ENCODE measurements at regions not wholly inside any gene's neighbourhood (a gene's known extent, or its start where the extent isn't known, plus 50 kb on each side); places are given as distances from the start of the nearest gene placed in this dataset.

GRCh38 chr1:67991546-67991945, 58.9 kb downstream of the DIRAS3 start:
- Mint-ChIP-seq H3K27ac (no peak overlapping the region), H3K9me3 (peaks cover 4% of the 10 kb centered on the region), H3K27me3 (no peaks in the 10 kb centered on the region), H3K4me3 (no peak overlapping the region), H3K4me1 (no peaks in the 10 kb centered on the region), H3K36me3 (ENCODE audit: low read depth) (no peaks in the 10 kb centered on the region)
- intact Hi-C loops (cut with micrococcal nuclease): no loop called here
- no peak for DNase-seq

GRCh38 chr1:67988066-67988465, 62.4 kb downstream of the DIRAS3 start:
- no peak overlapping the region for H3K4me3 Mint-ChIP-seq
- intact Hi-C loops (cut with micrococcal nuclease): no loop called here
- no peak overlapping the region for H3K27ac Mint-ChIP-seq
- H3K9me3 Mint-ChIP-seq: peaks cover 4% of the 10 kb centered on the region
- no peak for DNase-seq
- H3K36me3 Mint-ChIP-seq (ENCODE audit: low read depth): no peaks in the 10 kb centered on the region
- H3K4me1 Mint-ChIP-seq: no peaks in the 10 kb centered on the region
- no peaks in the 10 kb centered on the region for H3K27me3 Mint-ChIP-seq

GRCh38 chr1:67987046-67987799, 63.2 kb downstream of the DIRAS3 start:
- Mint-ChIP-seq H3K4me1 (no peaks in the 10 kb centered on the region), H3K27me3 (no peaks in the 10 kb centered on the region), H3K36me3 (ENCODE audit: low read depth) (no peaks in the 10 kb centered on the region), H3K9me3 (peaks cover under 1% of the 10 kb centered on the region), H3K27ac (no peak overlapping the region), H3K4me3 (no peak overlapping the region)
- intact Hi-C loops (cut with micrococcal nuclease): no loop called here
- no peak for DNase-seq

GRCh38 chr1:67983867-67984266, 66.6 kb downstream of the DIRAS3 start:
- intact Hi-C loops (cut with micrococcal nuclease): no loop called here
- no peak for DNase-seq
- no peaks in the 10 kb centered on the region for H3K36me3 Mint-ChIP-seq (ENCODE audit: low read depth)

GRCh38 chr1:67980028-67980427, 70.4 kb downstream of the DIRAS3 start:
- H3K9me3 Mint-ChIP-seq: no peaks in the 10 kb centered on the region
- H3K27me3 Mint-ChIP-seq: no peaks in the 10 kb centered on the region
- H3K36me3 Mint-ChIP-seq (ENCODE audit: low read depth): no peaks in the 10 kb centered on the region
- intact Hi-C loops (cut with micrococcal nuclease): no loop called here
- H3K4me1 Mint-ChIP-seq: no peaks in the 10 kb centered on the region
- no peak overlapping the region for H3K4me3 Mint-ChIP-seq
- DNase-seq: no peak
- H3K27ac Mint-ChIP-seq: no peak overlapping the region

More at GRCh38 chr1:67983867-67984266, 66.6 kb downstream of the DIRAS3 start:
- H3K27ac Mint-ChIP-seq: no peak overlapping the region
- H3K4me3 Mint-ChIP-seq: no peak overlapping the region
- H3K4me1 Mint-ChIP-seq: no peaks in the 10 kb centered on the region
- H3K27me3 Mint-ChIP-seq: no peaks in the 10 kb centered on the region
- no peaks in the 10 kb centered on the region for H3K9me3 Mint-ChIP-seq

GRCh38 chr1:67979532-67979931, 70.9 kb downstream of the DIRAS3 start:
- Mint-ChIP-seq H3K4me1 (no peaks in the 10 kb centered on the region), H3K36me3 (ENCODE audit: low read depth) (no peaks in the 10 kb centered on the region), H3K4me3 (no peak overlapping the region), H3K27ac (no peak overlapping the region), H3K27me3 (no peaks in the 10 kb centered on the region), H3K9me3 (no peaks in the 10 kb centered on the region)
- no peak for DNase-seq
- intact Hi-C loops (cut with micrococcal nuclease): no loop called here

GRCh38 chr1:67978890-67979516, 71.4 kb downstream of the DIRAS3 start:
- DNase-seq: no peak
- H3K4me3 Mint-ChIP-seq: no peak overlapping the region
- intact Hi-C loops (cut with micrococcal nuclease): no loop called here
- no peak overlapping the region for H3K27ac Mint-ChIP-seq
- H3K27me3 Mint-ChIP-seq: no peaks in the 10 kb centered on the region
- no peaks in the 10 kb centered on the region for H3K4me1 Mint-ChIP-seq
- H3K36me3 Mint-ChIP-seq (ENCODE audit: low read depth): no peaks in the 10 kb centered on the region
- H3K9me3 Mint-ChIP-seq: no peaks in the 10 kb centered on the region

- Mint-ChIP-seq H3K4me1 (no peaks in the 10 kb centered on the region), H3K27me3 (peaks cover 3% of the 10 kb centered on the region)
Measured at GRCh38 chr1:67977756-67978155, 72.7 kb downstream of the DIRAS3 start.

GRCh38 chr1:67973051-67973450, 77.4 kb downstream of the DIRAS3 start:
- no peak for DNase-seq
- H3K4me3 Mint-ChIP-seq: no peak overlapping the region
- H3K36me3 Mint-ChIP-seq (ENCODE audit: low read depth): no peaks in the 10 kb centered on the region
- H3K27me3 Mint-ChIP-seq: peaks cover 3% of the 10 kb centered on the region
- no peak overlapping the region for H3K27ac Mint-ChIP-seq
- H3K9me3 Mint-ChIP-seq: peaks cover 4% of the 10 kb centered on the region
- intact Hi-C loops (cut with micrococcal nuclease): no loop called here
- no peaks in the 10 kb centered on the region for H3K4me1 Mint-ChIP-seq

More at GRCh38 chr1:67977756-67978155, 72.7 kb downstream of the DIRAS3 start:
- H3K36me3 Mint-ChIP-seq (ENCODE audit: low read depth): no peaks in the 10 kb centered on the region
- no peaks in the 10 kb centered on the region for H3K9me3 Mint-ChIP-seq
- no peak for DNase-seq
- H3K27ac Mint-ChIP-seq: no peak overlapping the region
- intact Hi-C loops (cut with micrococcal nuclease): no loop called here
- H3K4me3 Mint-ChIP-seq: no peak overlapping the region

- no peak for DNase-seq
- peaks cover 4% of the 10 kb centered on the region for H3K9me3 Mint-ChIP-seq
- H3K27ac Mint-ChIP-seq: no peak overlapping the region
- intact Hi-C loops (cut with micrococcal nuclease): no loop called here
- H3K27me3 Mint-ChIP-seq: peaks cover 3% of the 10 kb centered on the region
- no peak overlapping the region for H3K4me3 Mint-ChIP-seq
- H3K4me1 Mint-ChIP-seq: no peaks in the 10 kb centered on the region
- H3K36me3 Mint-ChIP-seq (ENCODE audit: low read depth): no peaks in the 10 kb centered on the region
Measured at GRCh38 chr1:67970088-67970487, 80.3 kb downstream of the DIRAS3 start.

- peaks cover 4% of the 10 kb centered on the region for H3K9me3 Mint-ChIP-seq
- peaks cover 3% of the 10 kb centered on the region for H3K27me3 Mint-ChIP-seq
- no peak overlapping the region for H3K4me3 Mint-ChIP-seq
- H3K27ac Mint-ChIP-seq: no peak overlapping the region
- H3K36me3 Mint-ChIP-seq (ENCODE audit: low read depth): no peaks in the 10 kb centered on the region
- intact Hi-C loops (cut with micrococcal nuclease): no loop called here
- DNase-seq: no peak
- H3K4me1 Mint-ChIP-seq: no peaks in the 10 kb centered on the region
Measured at GRCh38 chr1:67969446-67969845, 81.0 kb downstream of the DIRAS3 start.

GRCh38 chr1:67966666-67967009, 83.8 kb downstream of the DIRAS3 start:
- H3K36me3 Mint-ChIP-seq (ENCODE audit: low read depth): no peaks in the 10 kb centered on the region
- H3K27me3 Mint-ChIP-seq: no peaks in the 10 kb centered on the region
- no peak overlapping the region for H3K27ac Mint-ChIP-seq
- no peaks in the 10 kb centered on the region for H3K4me1 Mint-ChIP-seq
- no peak for DNase-seq
- intact Hi-C loops (cut with micrococcal nuclease): no loop called here
- peaks cover 4% of the 10 kb centered on the region for H3K9me3 Mint-ChIP-seq
- no peak overlapping the region for H3K4me3 Mint-ChIP-seq

GRCh38 chr1:67965995-67966665, 84.3 kb downstream of the DIRAS3 start:
- Mint-ChIP-seq H3K4me3 (no peak overlapping the region), H3K4me1 (no peaks in the 10 kb centered on the region), H3K27ac (no peak overlapping the region), H3K36me3 (ENCODE audit: low read depth) (no peaks in the 10 kb centered on the region), H3K9me3 (peaks cover 4% of the 10 kb centered on the region), H3K27me3 (no peaks in the 10 kb centered on the region)
- intact Hi-C loops (cut with micrococcal nuclease): no loop called here
- no peak for DNase-seq

GRCh38 chr1:67963263-67963662, 87.2 kb downstream of the DIRAS3 start:
- intact Hi-C loops (cut with micrococcal nuclease): no loop called here

More at GRCh38 chr1:67963263-67963662, 87.2 kb downstream of the DIRAS3 start:
- H3K4me3 Mint-ChIP-seq: no peak overlapping the region
- no peak overlapping the region for H3K27ac Mint-ChIP-seq
- DNase-seq: no peak
- no peaks in the 10 kb centered on the region for H3K36me3 Mint-ChIP-seq (ENCODE audit: low read depth)
- no peaks in the 10 kb centered on the region for H3K9me3 Mint-ChIP-seq
- no peaks in the 10 kb centered on the region for H3K27me3 Mint-ChIP-seq
- no peaks in the 10 kb centered on the region for H3K4me1 Mint-ChIP-seq
